PC-3 (cell line): ENCODE measurements at regions not wholly inside any gene's neighbourhood (a gene's known extent, or its start where the extent isn't known, plus 50 kb on each side); places are given as distances from the start of the nearest gene placed in this dataset.

Experiments used
- ATAC-seq: fragments of 200-7000 bp; cut with Tn5 transposase; 2 replicates; pipeline ENCODE4 v1.9.1; 2020; ENCODE audit warnings: mild to moderate bottlenecking, moderate library complexity
- BruUV-seq: library from RNA; stranded (reverse); fragments of 400-500 nt; replicated peaks from 2 replicates; lab custom pipeline; 2021; lab: Mats Ljungman, UMichigan
- CTCF ChIA-PET: fragments of 300-600 bp; sonication (Branson Sonifier 250); formaldehyde crosslinking; loops from one replicate; lab custom pipeline; 2022; ENCODE audit warnings: antibody characterized with exemption; lab: Charles Lee
- POLR2A ChIA-PET: fragments of 300-600 bp; sonication (Branson Sonifier 250); formaldehyde crosslinking; loops from one replicate; lab custom pipeline; 2022; ENCODE audit warnings: antibody characterized with exemption; ENCODE audit not compliant: unreplicated experiment; lab: Charles Lee
- DNase-seq: peaks from one replicate; pipeline ENCODE4 v3.0.0-alpha.2; 2015
- H2AFZ ChIP-seq: fragments of 300-600 bp; sonication (generic); 2 replicates; pipeline ENCODE4 v1.6.0; 2016; ENCODE audit warnings: antibody characterized with exemption, low read length
- H3F3A ChIP-seq: fragments of 300-600 bp; sonication (generic); one replicate; pipeline ENCODE4 v1.6.0; 2017; ENCODE audit warnings: antibody characterized with exemption, low read length, control low read depth, mild to moderate bottlenecking; ENCODE audit not compliant: unreplicated experiment
- H3K27ac ChIP-seq: fragments of 300-600 bp; sonication (generic); 2 replicates; pipeline ENCODE4 v1.5.1; 2016; ENCODE audit warnings: mild to moderate bottlenecking, low read length
- H3K27me3 ChIP-seq: fragments of 300-600 bp; sonication (generic); 2 replicates; pipeline ENCODE4 v1.6.1; 2016; ENCODE audit warnings: low read length, mixed read lengths
- H3K36me3 ChIP-seq: fragments of 300-600 bp; sonication (generic); 2 replicates; pipeline ENCODE4 v1.6.1; 2016; ENCODE audit warnings: low read depth, mixed run types, low read length, mixed read lengths
- H3K4me1 ChIP-seq: fragments of 300-600 bp; sonication (generic); 2 replicates; pipeline ENCODE4 v1.5.1; 2016; ENCODE audit warnings: low read length; ENCODE audit not compliant: insufficient read depth
- H3K4me2 ChIP-seq: fragments of 300-600 bp; sonication (generic); 2 replicates; pipeline ENCODE4 v1.6.0; 2016; ENCODE audit warnings: low read length
- H3K4me3 ChIP-seq: fragments of 300-600 bp; sonication (generic); 2 replicates; pipeline ENCODE4 v1.5.1; 2016; ENCODE audit warnings: mild to moderate bottlenecking, low read length, mixed read lengths
- H3K79me2 ChIP-seq: fragments of 300-600 bp; sonication (generic); 2 replicates; pipeline ENCODE4 v1.6.1; 2017; ENCODE audit warnings: low read length, mixed read lengths
- H3K9ac ChIP-seq: fragments of 300-600 bp; sonication (generic); 2 replicates; pipeline ENCODE4 v1.6.0; 2016; ENCODE audit warnings: mild to moderate bottlenecking, low read length
- H3K9me2 ChIP-seq: fragments of 300-600 bp; sonication (generic); replicated peaks from 2 replicates; pipeline ENCODE4 v1.6.1; 2016; ENCODE audit warnings: mixed run types, low read length, mixed read lengths
- H3K9me3 ChIP-seq: fragments of 300-600 bp; sonication (generic); 2 replicates; pipeline ENCODE4 v1.6.1; 2016; ENCODE audit warnings: low read length, mixed read lengths
- H4K20me1 ChIP-seq: fragments of 300-600 bp; sonication (generic); 2 replicates; pipeline ENCODE4 v1.6.1; 2016; ENCODE audit warnings: low read length, mixed read lengths
- CTCF ChIP-seq: fragments of 300-600 bp; sonication (generic); conservative IDR thresholded peaks from 2 replicates; pipeline ENCODE4 v1.5.1; 2017; ENCODE audit warnings: antibody characterized with exemption, low read depth, mild to moderate bottlenecking, low read length
- EZH2 ChIP-seq: fragments of 300-600 bp; sonication (generic); IDR thresholded peaks from one replicate; pipeline ENCODE4 v1.6.1; 2017; ENCODE audit warnings: antibody characterized with exemption, mild to moderate bottlenecking, low read length; ENCODE audit not compliant: unreplicated experiment
- EZH2phosphoT487 ChIP-seq: fragments of 300-600 bp; sonication (generic); IDR thresholded peaks from 2 replicates; pipeline ENCODE4 v1.6.1; 2018; ENCODE audit warnings: mild to moderate bottlenecking, antibody characterized with exemption, low read length, borderline replicate concordance
- intact Hi-C: fragments of 100-400 bp; cut with micrococcal nuclease; formaldehyde crosslinking; loops from 2 replicates; pipeline ENCODE4 v1.9.0; 2023

DNA sequence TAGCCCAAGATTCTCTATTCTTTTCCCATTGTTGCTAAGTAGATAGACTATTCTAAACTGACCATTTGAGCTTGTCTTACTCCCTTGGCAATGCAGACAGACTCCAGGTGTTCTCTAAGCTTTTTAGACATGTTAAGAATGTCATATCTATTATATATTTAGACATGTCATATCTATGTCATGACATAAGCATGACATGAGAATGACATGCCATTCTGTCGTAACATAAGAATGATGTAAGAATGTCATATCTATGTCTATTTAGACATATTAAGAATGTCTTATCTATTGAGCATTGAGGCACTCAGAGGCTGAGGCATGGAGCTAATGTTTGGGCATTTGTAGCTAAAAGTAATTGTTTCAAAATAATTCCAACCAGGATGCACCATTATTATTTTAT lies 277.3 kb upstream of the ATP2B1 start:
- Histone ChIP-seq H3K9ac (no peak overlapping the region), H2AFZ (no peak overlapping the region), H3K27ac (no peak overlapping the region), H3K4me2 (no peak overlapping the region), H4K20me1 (no peaks in the 10 kb centered on the region), H3F3A (no peaks in the 10 kb centered on the region), H3K79me2 (no peaks in the 10 kb centered on the region), H3K36me3 (no peaks in the 10 kb centered on the region), H3K9me2 (no peaks in the 10 kb centered on the region), H3K9me3 (no peaks in the 10 kb centered on the region), H3K4me3 (no peak overlapping the region), H3K27me3 (no peaks in the 10 kb centered on the region), H3K4me1 (no peaks in the 10 kb centered on the region)
- DNase-seq (no peak), ATAC-seq (no peak)
- intact Hi-C loops = no loop called here
- TF ChIP-seq CTCF = no peak
- no peak for TF ChIP-seq EZH2phosphoT487
- no peak for TF ChIP-seq EZH2
- ChIA-PET CTCF (no interaction called here), POLR2A (no interaction called here)
- BruUV-seq = no TSS peak

- TF ChIP-seq CTCF (no peak), EZH2phosphoT487 (no peak), EZH2 (no peak)
- ATAC-seq (no peak), DNase-seq (no peak)
- intact Hi-C loops = no loop called here
- Histone ChIP-seq H3K9me3 (no peaks in the 10 kb centered on the region), H3K27ac (no peak overlapping the region), H3K9me2 (no peaks in the 10 kb centered on the region), H3K4me1 (peaks cover 7% of the 10 kb centered on the region; the same call in 1 of the 2 replicates), H4K20me1 (no peaks in the 10 kb centered on the region), H3K4me2 (no peak overlapping the region), H3K36me3 (no peaks in the 10 kb centered on the region), H3K27me3 (no peaks in the 10 kb centered on the region), H2AFZ (no peak overlapping the region), H3K9ac (no peak overlapping the region), H3F3A (no peaks in the 10 kb centered on the region), H3K4me3 (no peak overlapping the region), H3K79me2 (no peaks in the 10 kb centered on the region)
- CTCF ChIA-PET = no interaction called here
- no TSS peak for BruUV-seq
- POLR2A ChIA-PET = no interaction called here
Observed at GRCh38 chr12:89984846-89985245, 276.2 kb upstream of the ATP2B1 start.

DNA sequence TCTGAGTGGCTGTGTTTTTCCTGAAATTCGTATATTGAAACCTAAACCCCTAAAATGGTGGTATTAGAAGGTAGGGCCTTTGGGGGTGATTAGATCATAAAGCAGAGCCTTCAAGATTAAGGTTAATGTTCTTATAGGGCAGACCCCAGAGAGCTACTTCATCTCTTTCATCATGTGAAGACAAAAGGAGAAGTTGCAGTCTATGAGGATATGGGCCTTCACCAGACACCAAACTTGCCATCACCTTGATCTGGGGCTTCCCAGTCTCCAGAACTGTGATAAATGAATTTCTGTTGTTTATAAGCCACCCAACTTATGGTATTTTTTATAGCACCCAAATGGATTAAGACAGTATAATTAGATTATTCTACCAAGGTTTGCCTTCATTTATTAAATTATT lies 275.0 kb upstream of the ATP2B1 start:
- Histone ChIP-seq H3K9ac (no peak overlapping the region), H3F3A (no peaks in the 10 kb centered on the region), H3K9me3 (no peaks in the 10 kb centered on the region), H3K4me2 (no peak overlapping the region), H2AFZ (no peak overlapping the region), H3K27ac (no peak overlapping the region), H3K79me2 (no peaks in the 10 kb centered on the region), H3K4me1 (peaks cover 7% of the 10 kb centered on the region; the same call in 1 of the 2 replicates), H4K20me1 (no peaks in the 10 kb centered on the region), H3K36me3 (no peaks in the 10 kb centered on the region), H3K9me2 (no peaks in the 10 kb centered on the region), H3K27me3 (no peaks in the 10 kb centered on the region), H3K4me3 (no peak overlapping the region)
- ATAC-seq = no peak
- DNase-seq = no peak
- intact Hi-C loops = no loop called here
- TF ChIP-seq EZH2phosphoT487 = no peak
- no peak for TF ChIP-seq CTCF
- no peak for TF ChIP-seq EZH2
- BruUV-seq = no TSS peak
- ChIA-PET CTCF (no interaction called here), POLR2A (no interaction called here)
